ENCODE measurements at regions not wholly inside any gene's neighbourhood (a gene's known extent, or its start where the extent isn't known, plus 50 kb on each side); places are given as distances from the start of the nearest gene placed in this dataset.

DNA sequence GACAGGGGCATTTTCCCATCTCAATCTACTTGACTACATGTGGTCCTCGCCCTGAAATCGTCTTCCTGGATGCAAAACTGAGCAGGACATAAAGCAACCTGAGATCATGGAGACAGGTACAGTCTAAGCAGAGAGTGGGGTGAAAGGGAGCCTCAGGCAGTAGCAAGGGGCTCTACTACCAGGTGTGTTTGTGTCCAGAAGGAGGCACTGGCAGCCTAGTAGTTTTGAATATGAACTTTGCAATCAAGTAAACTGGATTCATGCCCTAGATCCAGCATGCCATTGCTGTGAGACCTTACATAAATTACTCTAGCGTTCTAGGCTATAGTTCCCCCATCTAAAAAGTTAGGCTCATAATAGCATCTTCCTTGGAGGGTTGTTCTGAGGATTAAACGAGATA, 147.4 kb downstream of the TXNL1 start:
- no peaks in the 10 kb centered on the region for H3K27me3 ChIP-seq (ENCODE audit: insufficient read depth, low read length)
- H3K4me2 ChIP-seq (ENCODE audit: low read length) = no peak overlapping the region
- H3K4me1 ChIP-seq (ENCODE audit: insufficient read depth, low read length, severe bottlenecking) = no peaks in the 10 kb centered on the region
- H3F3A ChIP-seq (ENCODE audit: insufficient read depth, low read length) = no peaks in the 10 kb centered on the region
- H3K27ac ChIP-seq (ENCODE audit: low read depth, low read length, poor library complexity, severe bottlenecking) = no peak overlapping the region
- no peaks in the 10 kb centered on the region for H3K9me3 ChIP-seq (ENCODE audit: low read length)
- no peak overlapping the region for H3K4me3 ChIP-seq (ENCODE audit: low read depth, low read length, poor library complexity, severe bottlenecking)
- H3K9ac ChIP-seq (ENCODE audit: low read length) = no peak overlapping the region
- no peaks in the 10 kb centered on the region for H3K9me2 ChIP-seq (ENCODE audit: low read depth, low read length)
- H3K79me2 ChIP-seq (ENCODE audit: insufficient read depth, low read length) = no peaks in the 10 kb centered on the region
- no peaks in the 10 kb centered on the region for H3K36me3 ChIP-seq (ENCODE audit: insufficient read depth, low read length)
- H4K20me1 ChIP-seq (ENCODE audit: insufficient read depth, low read length) = no peaks in the 10 kb centered on the region
- TF ChIP-seq EZH2 (IDR thresholded peaks at IDR 0.05; ENCODE audit: borderline replicate concordance, low read length) = no peak
- TF ChIP-seq, protein P1, sequence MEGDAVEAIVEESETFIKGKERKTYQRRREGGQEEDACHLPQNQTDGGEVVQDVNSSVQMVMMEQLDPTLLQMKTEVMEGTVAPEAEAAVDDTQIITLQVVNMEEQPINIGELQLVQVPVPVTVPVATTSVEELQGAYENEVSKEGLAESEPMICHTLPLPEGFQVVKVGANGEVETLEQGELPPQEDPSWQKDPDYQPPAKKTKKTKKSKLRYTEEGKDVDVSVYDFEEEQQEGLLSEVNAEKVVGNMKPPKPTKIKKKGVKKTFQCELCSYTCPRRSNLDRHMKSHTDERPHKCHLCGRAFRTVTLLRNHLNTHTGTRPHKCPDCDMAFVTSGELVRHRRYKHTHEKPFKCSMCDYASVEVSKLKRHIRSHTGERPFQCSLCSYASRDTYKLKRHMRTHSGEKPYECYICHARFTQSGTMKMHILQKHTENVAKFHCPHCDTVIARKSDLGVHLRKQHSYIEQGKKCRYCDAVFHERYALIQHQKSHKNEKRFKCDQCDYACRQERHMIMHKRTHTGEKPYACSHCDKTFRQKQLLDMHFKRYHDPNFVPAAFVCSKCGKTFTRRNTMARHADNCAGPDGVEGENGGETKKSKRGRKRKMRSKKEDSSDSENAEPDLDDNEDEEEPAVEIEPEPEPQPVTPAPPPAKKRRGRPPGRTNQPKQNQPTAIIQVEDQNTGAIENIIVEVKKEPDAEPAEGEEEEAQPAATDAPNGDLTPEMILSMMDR (IDR thresholded peaks at IDR 0.05; ENCODE audit: low read length) = no peak
- H2AFZ ChIP-seq (ENCODE audit: low read length) = no peak overlapping the region

GRCh38 chr18:56489893-56490292, 148.5 kb downstream of the TXNL1 start:
- Histone ChIP-seq H3K4me1 (ENCODE audit: insufficient read depth, low read length, severe bottlenecking) (no peaks in the 10 kb centered on the region), H2AFZ (ENCODE audit: low read length) (no peak overlapping the region), H3K9ac (ENCODE audit: low read length) (no peak overlapping the region), H3K9me3 (ENCODE audit: low read length) (no peaks in the 10 kb centered on the region), H3K4me2 (ENCODE audit: low read length) (no peak overlapping the region), H4K20me1 (ENCODE audit: insufficient read depth, low read length) (no peaks in the 10 kb centered on the region), H3F3A (ENCODE audit: insufficient read depth, low read length) (no peaks in the 10 kb centered on the region), H3K27ac (ENCODE audit: low read depth, low read length, poor library complexity, severe bottlenecking) (no peak overlapping the region), H3K79me2 (ENCODE audit: insufficient read depth, low read length) (no peaks in the 10 kb centered on the region), H3K36me3 (ENCODE audit: insufficient read depth, low read length) (no peaks in the 10 kb centered on the region), H3K4me3 (ENCODE audit: low read depth, low read length, poor library complexity, severe bottlenecking) (no peak overlapping the region), H3K9me2 (ENCODE audit: low read depth, low read length) (no peaks in the 10 kb centered on the region), H3K27me3 (ENCODE audit: insufficient read depth, low read length) (no peaks in the 10 kb centered on the region)
- no peak for TF ChIP-seq EZH2 (IDR thresholded peaks at IDR 0.05; ENCODE audit: borderline replicate concordance, low read length)
- TF ChIP-seq, protein P1 (IDR thresholded peaks at IDR 0.05; ENCODE audit: low read length) = no peak

GRCh38 chr18:56488739-56489138, 149.7 kb downstream of the TXNL1 start:
- H3F3A ChIP-seq (ENCODE audit: insufficient read depth, low read length) = no peaks in the 10 kb centered on the region
- H3K27ac ChIP-seq (ENCODE audit: low read depth, low read length, poor library complexity, severe bottlenecking) = no peak overlapping the region
- no peaks in the 10 kb centered on the region for H3K27me3 ChIP-seq (ENCODE audit: insufficient read depth, low read length)
- no peak overlapping the region for H2AFZ ChIP-seq (ENCODE audit: low read length)
- H3K9ac ChIP-seq (ENCODE audit: low read length) = no peak overlapping the region
- H3K79me2 ChIP-seq (ENCODE audit: insufficient read depth, low read length) = no peaks in the 10 kb centered on the region
- no peaks in the 10 kb centered on the region for H3K9me2 ChIP-seq (ENCODE audit: low read depth, low read length)
- no peaks in the 10 kb centered on the region for H3K9me3 ChIP-seq (ENCODE audit: low read length)
- H3K36me3 ChIP-seq (ENCODE audit: insufficient read depth, low read length) = no peaks in the 10 kb centered on the region
- H3K4me2 ChIP-seq (ENCODE audit: low read length) = no peak overlapping the region
- no peaks in the 10 kb centered on the region for H4K20me1 ChIP-seq (ENCODE audit: insufficient read depth, low read length)
- H3K4me1 ChIP-seq (ENCODE audit: insufficient read depth, low read length, severe bottlenecking) = no peaks in the 10 kb centered on the region
- no peak overlapping the region for H3K4me3 ChIP-seq (ENCODE audit: low read depth, low read length, poor library complexity, severe bottlenecking)
- TF ChIP-seq, protein P1 (IDR thresholded peaks at IDR 0.05; ENCODE audit: low read length) = no peak
- no peak for TF ChIP-seq EZH2 (IDR thresholded peaks at IDR 0.05; ENCODE audit: borderline replicate concordance, low read length)

Data from OCI-LY1 (cell line).